IMR-90 (cell line): ENCODE measurements at regions not wholly inside any gene's neighbourhood (a gene's known extent, or its start where the extent isn't known, plus 50 kb on each side); places are given as distances from the start of the nearest gene placed in this dataset.

Experiments used
- BHLHE40 ChIP-seq: fragments of 150-350 bp; IDR thresholded peaks from 2 replicates; pipeline ENCODE4 v1.6.1; 2016; ENCODE audit warnings: mild to moderate bottlenecking, low read depth, low read length
- CEBPB ChIP-seq: IDR thresholded peaks from 2 replicates; pipeline ENCODE4 v1.6.1; 2012; ENCODE audit warnings: low read depth, low read length, improper control_type of control experiment
- MAFK ChIP-seq: IDR thresholded peaks from 2 replicates; pipeline ENCODE4 v1.6.1; 2012; ENCODE audit warnings: low read depth, low read length, improper control_type of control experiment
- MAZ ChIP-seq: IDR thresholded peaks from 2 replicates; pipeline ENCODE4 v1.6.1; 2012; ENCODE audit warnings: low read depth, mild to moderate bottlenecking, low read length, improper control_type of control experiment, moderate library complexity, borderline replicate concordance
- MXI1 ChIP-seq: IDR thresholded peaks from 2 replicates; pipeline ENCODE4 v1.6.1; 2012; ENCODE audit warnings: low read depth, mild to moderate bottlenecking, low read length, moderate library complexity, borderline replicate concordance
- NFE2L2 ChIP-seq: fragments of 150-350 bp; IDR thresholded peaks from 2 replicates; pipeline ENCODE4 v1.6.1; 2016; ENCODE audit warnings: low read depth, mild to moderate bottlenecking, low read length
- POLR2A ChIP-seq: IDR thresholded peaks from 2 replicates; pipeline ENCODE4 v1.6.1; 2012; ENCODE audit warnings: mild to moderate bottlenecking, low read depth, low read length
- RAD21 ChIP-seq: IDR thresholded peaks from 2 replicates; pipeline ENCODE4 v1.6.1; 2012; ENCODE audit warnings: low read length, improper control_type of control experiment
- RCOR1 ChIP-seq: IDR thresholded peaks from 2 replicates; pipeline ENCODE4 v1.6.1; 2012; ENCODE audit warnings: mild to moderate bottlenecking, low read length, improper control_type of control experiment; ENCODE audit not compliant: insufficient replicate concordance
- SMC3 ChIP-seq: fragments of 150-350 bp; IDR thresholded peaks from 2 replicates; pipeline ENCODE4 v1.6.1; 2016; ENCODE audit warnings: low read depth, mild to moderate bottlenecking, antibody characterized with exemption, low read length, moderate library complexity
- TF ChIP-seq, protein P1 (sequence below): conservative IDR thresholded peaks from 2 replicates; pipeline ENCODE4 v1.5.1; 2012; ENCODE audit warnings: mild to moderate bottlenecking, low read depth, low read length, improper control_type of control experiment
- TF ChIP-seq, protein P2 (sequence below): fragments of 150-350 bp; IDR thresholded peaks from 2 replicates; pipeline ENCODE4 v1.6.1; 2016; ENCODE audit warnings: low read depth, mild to moderate bottlenecking, low read length, moderate library complexity, borderline replicate concordance
- TF ChIP-seq, protein P3 (sequence below): fragments of 150-350 bp; IDR thresholded peaks from 2 replicates; pipeline ENCODE4 v1.6.1; 2017; ENCODE audit warnings: mild to moderate bottlenecking, antibody characterized with exemption, low read length, low read depth

DNA sequence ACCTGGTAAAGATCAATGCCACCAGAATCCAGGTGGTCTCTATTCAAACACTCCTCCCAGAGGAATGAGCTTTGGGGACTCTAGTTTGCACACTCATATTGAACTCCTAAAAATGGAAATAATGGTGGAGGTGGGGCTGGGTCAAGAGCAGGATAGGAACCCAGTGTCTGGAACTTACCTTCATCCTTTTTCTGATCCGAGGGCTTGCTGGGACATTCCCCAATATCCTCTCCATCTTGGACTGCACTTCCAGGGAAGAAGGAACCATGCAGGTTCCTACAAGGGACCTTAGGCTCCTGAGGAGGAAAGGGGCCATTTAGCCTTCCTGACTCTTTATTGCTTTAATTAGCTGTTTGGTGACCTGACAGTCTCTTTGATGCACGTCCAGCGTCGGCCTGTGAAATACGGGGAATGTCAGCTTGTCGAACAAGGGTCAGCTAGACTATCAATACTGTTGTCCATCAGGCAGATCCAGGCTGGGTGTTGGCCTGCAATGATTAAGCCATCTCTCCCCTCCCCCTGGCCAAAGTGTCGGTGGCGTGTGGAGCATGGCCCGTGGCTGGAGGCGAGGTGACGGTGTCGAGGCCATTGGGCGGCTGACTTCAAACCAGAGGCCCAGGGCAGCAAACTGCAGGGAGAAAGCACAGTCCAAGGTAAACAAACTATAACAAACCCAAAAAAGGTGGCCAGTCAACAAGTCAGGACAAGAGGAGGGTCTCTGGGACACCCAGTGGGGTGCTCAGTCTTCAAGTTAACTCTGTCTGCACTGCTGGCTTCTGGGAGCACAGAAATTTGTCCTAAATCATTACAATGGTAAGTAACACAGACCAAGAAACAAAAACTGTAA lies 405.2 kb upstream of the TBX3 start:
- TF ChIP-seq POLR2A, result no peak
- no peak for TF ChIP-seq RAD21
- TF ChIP-seq, protein P1, sequence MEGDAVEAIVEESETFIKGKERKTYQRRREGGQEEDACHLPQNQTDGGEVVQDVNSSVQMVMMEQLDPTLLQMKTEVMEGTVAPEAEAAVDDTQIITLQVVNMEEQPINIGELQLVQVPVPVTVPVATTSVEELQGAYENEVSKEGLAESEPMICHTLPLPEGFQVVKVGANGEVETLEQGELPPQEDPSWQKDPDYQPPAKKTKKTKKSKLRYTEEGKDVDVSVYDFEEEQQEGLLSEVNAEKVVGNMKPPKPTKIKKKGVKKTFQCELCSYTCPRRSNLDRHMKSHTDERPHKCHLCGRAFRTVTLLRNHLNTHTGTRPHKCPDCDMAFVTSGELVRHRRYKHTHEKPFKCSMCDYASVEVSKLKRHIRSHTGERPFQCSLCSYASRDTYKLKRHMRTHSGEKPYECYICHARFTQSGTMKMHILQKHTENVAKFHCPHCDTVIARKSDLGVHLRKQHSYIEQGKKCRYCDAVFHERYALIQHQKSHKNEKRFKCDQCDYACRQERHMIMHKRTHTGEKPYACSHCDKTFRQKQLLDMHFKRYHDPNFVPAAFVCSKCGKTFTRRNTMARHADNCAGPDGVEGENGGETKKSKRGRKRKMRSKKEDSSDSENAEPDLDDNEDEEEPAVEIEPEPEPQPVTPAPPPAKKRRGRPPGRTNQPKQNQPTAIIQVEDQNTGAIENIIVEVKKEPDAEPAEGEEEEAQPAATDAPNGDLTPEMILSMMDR, result no peak
- no peak for TF ChIP-seq NFE2L2
- TF ChIP-seq CEBPB, result no peak
- TF ChIP-seq MAZ, result no peak
- TF ChIP-seq MXI1, result no peak
- TF ChIP-seq, protein P2, sequence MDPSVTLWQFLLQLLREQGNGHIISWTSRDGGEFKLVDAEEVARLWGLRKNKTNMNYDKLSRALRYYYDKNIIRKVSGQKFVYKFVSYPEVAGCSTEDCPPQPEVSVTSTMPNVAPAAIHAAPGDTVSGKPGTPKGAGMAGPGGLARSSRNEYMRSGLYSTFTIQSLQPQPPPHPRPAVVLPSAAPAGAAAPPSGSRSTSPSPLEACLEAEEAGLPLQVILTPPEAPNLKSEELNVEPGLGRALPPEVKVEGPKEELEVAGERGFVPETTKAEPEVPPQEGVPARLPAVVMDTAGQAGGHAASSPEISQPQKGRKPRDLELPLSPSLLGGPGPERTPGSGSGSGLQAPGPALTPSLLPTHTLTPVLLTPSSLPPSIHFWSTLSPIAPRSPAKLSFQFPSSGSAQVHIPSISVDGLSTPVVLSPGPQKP, result no peak
- no peak for TF ChIP-seq RCOR1
- TF ChIP-seq MAFK, result no peak
- TF ChIP-seq BHLHE40, result no peak
- TF ChIP-seq SMC3, result no peak
- TF ChIP-seq, protein P3, sequence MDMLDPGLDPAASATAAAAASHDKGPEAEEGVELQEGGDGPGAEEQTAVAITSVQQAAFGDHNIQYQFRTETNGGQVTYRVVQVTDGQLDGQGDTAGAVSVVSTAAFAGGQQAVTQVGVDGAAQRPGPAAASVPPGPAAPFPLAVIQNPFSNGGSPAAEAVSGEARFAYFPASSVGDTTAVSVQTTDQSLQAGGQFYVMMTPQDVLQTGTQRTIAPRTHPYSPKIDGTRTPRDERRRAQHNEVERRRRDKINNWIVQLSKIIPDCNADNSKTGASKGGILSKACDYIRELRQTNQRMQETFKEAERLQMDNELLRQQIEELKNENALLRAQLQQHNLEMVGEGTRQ, result no peak
